ENCODE measurements at regions not wholly inside any gene's neighbourhood (a gene's known extent, or its start where the extent isn't known, plus 50 kb on each side); places are given as distances from the start of the nearest gene placed in this dataset.

DNA sequence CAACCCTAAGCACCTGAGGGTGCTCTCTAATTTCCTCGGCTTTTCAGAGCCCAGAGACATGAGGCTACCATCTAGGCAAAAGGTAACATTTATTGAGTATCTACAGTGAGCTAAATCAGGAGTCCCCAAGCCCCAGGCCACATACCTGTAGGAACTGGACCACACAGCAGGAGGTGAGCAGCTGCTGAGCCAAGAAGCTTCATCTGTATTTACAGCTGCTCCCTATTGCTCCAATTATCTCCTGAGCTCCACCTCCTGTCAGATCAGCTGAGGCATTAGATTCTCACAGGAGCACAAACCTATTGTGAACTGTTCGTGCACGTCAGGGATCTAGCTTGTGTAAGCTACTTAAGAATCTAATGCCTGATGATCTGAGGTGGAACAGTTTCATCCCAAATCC lies 70.2 kb downstream of the RND3 start:
- DNase-seq: no peak
- in situ Hi-C loops (cut with HindIII; ENCODE audit: low pct_ligation_motif_present, low pct_unique_long_range_greater_than_20kb, low sequenced_read_pairs): no loop called here

DNA sequence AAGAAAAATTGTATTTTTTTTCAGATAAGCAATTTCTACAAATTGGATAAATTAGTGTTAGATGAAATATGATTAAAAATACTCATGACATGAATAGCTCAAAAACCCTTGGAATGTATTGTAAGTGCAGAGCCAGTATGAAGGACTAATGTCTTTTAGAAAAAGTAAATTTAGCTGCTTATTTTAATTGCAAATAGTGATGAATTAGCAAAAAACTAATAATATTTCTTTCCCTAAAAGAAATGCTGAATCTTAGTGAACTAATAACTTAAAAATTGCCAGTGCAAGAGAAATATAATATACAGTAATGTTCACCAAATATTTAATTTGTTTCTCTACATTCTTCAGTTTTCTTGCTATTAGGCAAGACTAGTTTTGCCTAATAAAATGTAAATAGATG lies 72.4 kb downstream of the RND3 start:
- no peak for DNase-seq
- in situ Hi-C loops (cut with HindIII; ENCODE audit: low pct_ligation_motif_present, low pct_unique_long_range_greater_than_20kb, low sequenced_read_pairs): no loop called here

DNA sequence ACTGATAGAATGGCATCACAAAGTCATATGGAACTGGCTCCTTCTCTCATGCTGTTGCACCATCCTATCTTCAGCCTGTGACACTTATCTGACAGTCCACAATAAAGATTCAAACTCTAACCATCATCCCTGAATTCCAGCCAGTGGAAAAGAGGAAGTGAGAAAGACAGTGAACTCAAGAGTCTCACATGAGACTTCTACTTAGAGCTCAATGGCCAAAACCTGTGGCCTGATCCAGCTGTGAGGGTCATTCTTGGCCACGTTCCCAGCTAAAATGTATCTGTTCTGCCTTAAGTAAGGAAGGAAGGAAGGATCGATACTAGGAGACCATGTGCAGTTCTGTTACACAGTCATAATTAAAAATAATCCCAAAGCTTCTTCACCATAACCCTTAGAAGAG lies 73.6 kb downstream of the RND3 start:
- no peak for DNase-seq
- in situ Hi-C loops (cut with HindIII; ENCODE audit: low pct_ligation_motif_present, low pct_unique_long_range_greater_than_20kb, low sequenced_read_pairs): no loop called here

DNA sequence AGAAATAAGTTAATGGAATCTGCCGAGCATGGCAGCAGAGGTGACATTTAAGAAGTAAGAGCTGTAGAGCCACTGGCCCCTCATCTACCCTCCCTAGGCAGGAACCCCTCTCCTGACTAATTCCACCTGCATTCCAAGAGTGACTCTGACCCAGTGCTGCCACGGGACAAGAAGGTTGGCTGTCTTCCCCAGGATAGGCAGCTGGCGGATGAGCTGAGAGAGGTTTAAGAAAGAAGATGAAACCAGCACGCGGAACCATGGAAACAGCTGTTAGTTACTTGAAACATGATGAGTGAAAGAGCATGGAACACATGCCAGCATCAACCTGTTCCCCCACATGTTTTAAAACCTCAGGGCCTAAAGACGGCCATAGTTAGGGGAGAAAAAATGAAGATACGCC lies 74.1 kb downstream of the RND3 start:
- in situ Hi-C loops (cut with HindIII; ENCODE audit: low pct_ligation_motif_present, low pct_unique_long_range_greater_than_20kb, low sequenced_read_pairs): no loop called here

DNA sequence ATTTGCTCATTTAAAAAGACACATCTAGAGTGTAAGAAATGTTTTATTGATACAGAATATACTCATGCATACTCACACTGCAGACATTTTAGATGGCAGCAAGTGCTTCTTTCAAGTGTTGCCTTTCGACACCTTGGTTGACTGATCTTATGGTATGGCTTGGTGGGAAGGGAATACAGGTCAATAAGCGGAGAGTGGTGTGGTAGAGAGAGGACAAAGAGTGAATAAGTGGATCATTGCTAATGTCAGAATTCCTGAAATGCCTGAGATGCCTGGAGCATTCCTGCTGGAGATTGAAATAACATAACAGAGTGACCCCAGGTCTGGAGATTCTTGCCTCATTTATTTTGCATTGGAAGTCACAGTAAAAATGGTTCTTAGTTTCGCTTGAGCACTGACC lies 76.7 kb downstream of the RND3 start:
- in situ Hi-C loops (cut with HindIII; ENCODE audit: low pct_ligation_motif_present, low pct_unique_long_range_greater_than_20kb, low sequenced_read_pairs): no loop called here
- peak; percentile 99 for DNase-seq

More for the DNA sequence above, 74.1 kb downstream of the RND3 start:
- DNase-seq: no peak

DNA sequence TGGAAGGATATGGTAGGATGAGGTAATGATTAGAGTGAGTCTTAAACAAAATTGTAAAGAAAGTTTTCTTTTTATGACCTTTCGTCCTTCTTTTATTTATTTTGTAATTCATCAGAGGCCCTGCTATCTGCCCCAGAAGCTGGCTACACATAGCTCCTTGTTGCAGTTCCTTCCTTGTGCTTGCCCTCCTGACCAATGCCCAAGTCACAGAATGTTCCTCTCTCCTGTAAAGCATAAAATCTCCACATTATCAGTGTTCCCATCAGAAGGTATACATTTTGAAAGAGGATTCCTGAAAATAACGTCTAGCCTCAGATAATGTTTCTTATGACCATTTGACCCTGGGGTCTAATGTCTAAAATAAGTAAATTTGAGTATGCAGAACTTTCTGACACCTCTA lies 78.3 kb downstream of the RND3 start:
- in situ Hi-C loops (cut with HindIII; ENCODE audit: low pct_ligation_motif_present, low pct_unique_long_range_greater_than_20kb, low sequenced_read_pairs): no loop called here
- no peak for DNase-seq

DNA sequence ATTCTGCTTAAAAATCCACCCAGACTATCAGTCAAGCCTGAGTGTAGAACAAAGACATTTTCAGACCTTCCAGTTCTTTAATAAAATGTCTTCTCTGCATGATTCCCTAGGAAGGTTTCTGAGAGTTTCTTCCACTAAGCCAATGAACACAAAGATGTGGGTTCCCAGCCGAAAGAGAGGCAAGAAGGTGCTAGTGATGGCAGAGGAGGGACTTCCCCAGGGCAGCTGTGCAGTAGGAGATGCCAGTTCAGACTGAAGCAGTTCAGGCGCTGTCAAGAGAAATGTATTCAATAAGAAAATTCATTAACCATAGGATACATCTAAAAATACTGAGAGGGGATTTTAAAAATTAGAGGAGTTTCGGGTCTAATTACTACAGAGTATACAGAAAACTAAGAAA lies 83.3 kb downstream of the RND3 start:
- DNase-seq: peak; percentile 51
- in situ Hi-C loops (cut with HindIII; ENCODE audit: low pct_ligation_motif_present, low pct_unique_long_range_greater_than_20kb, low sequenced_read_pairs): no loop called here

DNA sequence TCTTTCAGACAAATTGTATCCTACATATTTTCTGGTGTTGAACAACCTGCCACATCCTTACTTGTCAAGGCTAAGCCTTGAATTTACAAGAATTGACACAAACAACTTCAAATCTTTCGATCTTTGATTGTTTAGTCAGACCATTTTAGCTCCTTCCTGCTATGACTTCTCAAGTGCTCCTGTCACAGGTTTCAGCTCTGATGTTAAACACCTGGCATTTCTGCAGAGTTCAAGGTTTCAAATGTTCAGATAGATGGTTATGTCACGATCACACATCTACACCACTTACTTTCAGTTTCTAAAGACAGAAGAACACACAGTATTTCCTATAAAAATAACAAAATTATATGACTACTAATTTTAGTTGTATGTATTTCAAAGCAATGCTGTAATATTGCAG lies 84.0 kb downstream of the RND3 start:
- peak; percentile 35 for DNase-seq
- in situ Hi-C loops (cut with HindIII; ENCODE audit: low pct_ligation_motif_present, low pct_unique_long_range_greater_than_20kb, low sequenced_read_pairs): no loop called here

DNA sequence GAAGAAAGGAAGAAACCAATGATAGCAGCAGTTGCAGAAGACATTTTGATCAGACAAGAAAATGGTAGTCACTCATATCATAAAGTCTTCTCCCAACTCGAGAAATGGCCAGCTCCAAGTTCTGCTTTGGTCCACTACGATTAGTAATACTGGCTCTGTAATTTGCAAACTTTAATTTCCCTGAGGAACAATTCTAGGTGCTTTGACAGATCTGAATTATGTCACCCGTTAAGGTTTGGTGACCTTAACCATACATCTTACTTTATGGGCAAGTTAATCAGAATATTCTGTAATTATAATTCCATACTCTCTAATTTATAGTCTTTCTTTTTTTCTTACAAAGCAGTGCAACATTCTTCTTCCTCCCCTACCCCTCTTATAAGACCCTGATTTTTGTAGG lies 84.5 kb downstream of the RND3 start:
- DNase-seq: no peak
- in situ Hi-C loops (cut with HindIII; ENCODE audit: low pct_ligation_motif_present, low pct_unique_long_range_greater_than_20kb, low sequenced_read_pairs): no loop called here

DNA sequence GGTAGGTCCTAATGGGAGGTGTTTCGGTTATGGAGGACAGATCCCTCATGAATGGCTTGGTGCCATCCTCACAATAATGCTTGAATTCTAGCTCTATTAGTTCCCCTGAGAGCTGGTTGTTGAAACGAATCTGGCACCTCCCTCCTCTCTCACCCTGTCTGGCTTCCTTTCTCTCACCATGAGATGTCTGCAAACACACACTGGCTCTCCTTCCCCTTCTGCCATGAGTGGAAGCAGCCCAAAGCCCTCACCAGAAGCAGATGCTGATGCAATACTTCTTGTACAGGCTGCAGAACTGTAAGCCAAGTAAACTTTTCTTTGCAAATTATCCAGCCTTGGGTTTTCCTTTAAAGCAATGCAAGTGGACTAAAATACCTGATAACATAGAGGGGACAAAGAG lies 86.6 kb downstream of the RND3 start:
- in situ Hi-C loops (cut with HindIII; ENCODE audit: low pct_ligation_motif_present, low pct_unique_long_range_greater_than_20kb, low sequenced_read_pairs): no loop called here
- DNase-seq: no peak

DNA sequence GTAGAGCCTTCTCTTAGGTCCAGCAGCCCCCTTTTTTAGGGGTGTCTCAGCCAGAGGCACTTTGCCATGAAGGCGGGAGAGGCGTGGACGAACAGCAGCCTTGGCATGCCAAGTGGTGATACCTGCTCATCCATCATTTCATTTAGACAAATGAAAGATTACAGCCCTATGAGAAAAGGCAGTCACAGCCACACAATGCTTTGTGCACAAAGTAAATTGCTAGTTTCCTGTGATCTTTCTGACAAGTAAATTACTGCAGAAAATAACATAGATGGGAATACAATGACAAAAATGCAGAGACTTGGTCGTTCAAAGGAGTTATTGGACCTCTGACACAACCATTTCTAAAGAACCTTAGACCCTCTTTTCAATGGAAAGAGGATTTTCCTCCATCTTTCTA lies 94.9 kb downstream of the RND3 start:
- no peak for DNase-seq
- in situ Hi-C loops (cut with HindIII; ENCODE audit: low pct_ligation_motif_present, low pct_unique_long_range_greater_than_20kb, low sequenced_read_pairs): no loop called here

DNA sequence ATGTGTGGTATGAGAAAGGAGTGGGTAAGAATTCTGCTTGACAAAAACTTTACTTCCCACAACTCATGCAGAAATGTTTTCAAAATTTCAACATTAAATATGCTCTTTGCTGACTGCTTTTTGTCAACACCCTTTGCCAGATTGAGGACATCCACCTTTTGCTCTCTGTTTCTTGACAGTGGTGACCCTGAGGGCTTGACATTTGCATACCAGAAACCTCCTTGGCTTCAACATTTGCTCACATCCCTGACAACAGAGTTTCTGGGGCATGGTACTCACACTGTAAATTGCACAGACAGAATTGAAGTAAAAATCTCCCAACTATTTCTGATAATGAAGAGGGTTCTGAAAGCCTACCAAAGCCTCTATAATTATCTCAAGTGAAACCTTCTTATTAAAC lies 95.7 kb downstream of the RND3 start:
- no peak for DNase-seq
- in situ Hi-C loops (cut with HindIII; ENCODE audit: low pct_ligation_motif_present, low pct_unique_long_range_greater_than_20kb, low sequenced_read_pairs): no loop called here

DNA sequence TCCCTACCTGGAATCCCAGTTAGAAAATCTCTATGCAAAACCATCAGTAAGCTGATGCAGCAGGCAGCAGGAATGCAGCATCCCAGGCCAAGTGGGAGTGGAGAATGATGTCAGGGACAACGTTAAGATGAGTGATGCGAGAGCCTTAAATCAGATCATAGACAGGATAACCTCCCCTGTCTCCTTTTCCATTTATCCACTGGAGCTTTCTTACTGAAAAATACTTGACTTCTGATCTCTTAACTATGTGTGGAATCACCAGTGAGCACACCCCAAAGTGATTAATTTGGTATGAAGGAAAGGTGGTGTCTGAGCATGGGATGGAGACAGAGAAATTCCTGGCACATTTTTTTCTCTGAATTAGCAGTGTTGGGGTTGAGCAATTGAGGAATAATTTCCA lies 98.0 kb downstream of the RND3 start:
- in situ Hi-C loops (cut with HindIII; ENCODE audit: low pct_ligation_motif_present, low pct_unique_long_range_greater_than_20kb, low sequenced_read_pairs): no loop called here
- no peak for DNase-seq

DNA sequence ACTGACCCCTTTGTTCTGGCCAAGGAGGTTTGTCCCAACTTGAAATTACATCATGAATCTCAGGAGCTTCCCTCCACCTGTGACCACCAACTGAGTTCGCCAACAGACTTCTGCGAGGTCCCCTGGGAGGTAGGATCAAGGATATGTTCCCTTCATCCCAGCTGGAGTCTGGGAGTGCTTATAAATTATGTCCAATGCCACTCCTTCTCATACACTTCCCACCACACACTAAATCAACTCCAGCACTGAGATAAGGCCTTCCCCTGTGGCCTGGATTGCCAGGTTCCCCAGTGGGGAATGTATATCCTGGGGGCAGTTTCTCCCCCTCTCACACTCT lies 99.2 kb downstream of the RND3 start:
- no peak for DNase-seq
- in situ Hi-C loops (cut with HindIII; ENCODE audit: low pct_ligation_motif_present, low pct_unique_long_range_greater_than_20kb, low sequenced_read_pairs): no loop called here

DNA sequence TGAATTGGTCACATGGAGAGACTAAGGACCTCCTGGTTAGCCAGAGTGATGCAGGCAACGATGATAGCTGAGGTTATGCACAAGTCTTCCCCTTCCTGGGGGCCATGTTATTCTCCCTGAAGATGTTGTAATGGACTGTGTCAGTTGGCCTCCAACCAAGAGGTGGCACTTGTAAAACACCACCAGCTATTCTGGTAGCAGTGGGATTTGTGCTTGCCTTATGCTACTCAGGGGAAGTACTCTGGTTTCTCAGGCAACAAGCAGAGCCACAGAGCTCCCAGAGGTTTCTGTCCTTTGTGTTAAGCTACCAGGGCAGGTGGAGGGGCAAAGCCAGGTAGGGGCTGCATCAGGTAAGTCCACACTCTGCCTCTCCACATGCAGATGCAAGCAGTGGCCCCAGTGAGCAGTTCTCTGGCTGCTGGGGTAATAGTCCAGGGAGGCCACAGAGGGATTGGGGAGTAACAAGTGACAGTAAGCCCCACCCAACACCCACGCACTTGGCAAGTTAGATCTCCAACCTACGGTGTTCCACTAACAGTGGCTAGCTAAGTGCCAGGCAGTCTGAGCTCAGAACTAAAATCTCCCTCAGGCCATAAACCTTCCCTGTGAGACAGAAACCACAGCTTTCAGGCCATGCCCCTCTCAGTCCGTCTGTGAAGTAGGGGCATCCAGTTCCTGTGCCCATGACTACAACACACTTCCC lies 99.7 kb downstream of the RND3 start:
- in situ Hi-C loops (cut with HindIII; ENCODE audit: low pct_ligation_motif_present, low pct_unique_long_range_greater_than_20kb, low sequenced_read_pairs): no loop called here
- DNase-seq: no peak

DNA sequence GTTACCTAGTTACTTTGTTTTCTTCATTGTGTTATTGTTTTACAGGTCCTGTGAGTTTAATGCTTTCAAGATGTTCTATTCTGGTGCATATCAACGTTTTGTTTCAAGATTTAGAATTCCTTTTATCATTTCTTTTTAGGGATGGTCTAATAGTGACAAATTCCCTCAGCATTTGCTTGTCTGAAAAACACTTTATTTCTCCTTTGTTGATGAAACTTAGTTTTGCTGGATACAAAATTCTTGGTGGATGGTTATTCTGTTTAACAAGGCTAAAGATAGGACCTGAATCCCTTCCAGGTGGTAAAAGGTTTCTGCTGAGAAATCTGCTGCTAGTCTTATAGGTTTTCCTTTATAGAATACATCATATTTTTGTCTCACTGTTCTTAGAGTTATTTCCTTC lies 102.3 kb downstream of the RND3 start:
- in situ Hi-C loops (cut with HindIII; ENCODE audit: low pct_ligation_motif_present, low pct_unique_long_range_greater_than_20kb, low sequenced_read_pairs): no loop called here
- DNase-seq: no peak

DNA sequence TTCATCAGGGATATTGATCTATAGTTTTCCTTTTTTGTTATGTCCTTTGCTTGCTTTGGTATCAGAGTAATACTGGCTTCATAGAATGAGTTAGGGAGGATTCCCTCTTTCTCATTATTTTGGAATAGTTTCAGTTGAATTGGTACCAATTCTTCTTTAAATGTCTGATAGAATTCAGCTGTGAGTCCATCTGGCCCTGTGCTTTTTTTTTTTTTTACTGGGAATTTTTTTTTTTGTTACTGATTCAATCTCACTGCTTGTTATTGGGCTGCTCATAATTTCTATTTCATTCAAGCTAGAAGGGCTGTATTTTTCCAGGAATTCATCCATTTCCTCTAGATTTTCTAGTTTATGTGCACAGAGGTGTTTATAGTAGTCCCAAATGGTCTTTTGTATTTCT lies 103.9 kb downstream of the RND3 start:
- in situ Hi-C loops (cut with HindIII; ENCODE audit: low pct_ligation_motif_present, low pct_unique_long_range_greater_than_20kb, low sequenced_read_pairs): no loop called here
- no peak for DNase-seq

DNA sequence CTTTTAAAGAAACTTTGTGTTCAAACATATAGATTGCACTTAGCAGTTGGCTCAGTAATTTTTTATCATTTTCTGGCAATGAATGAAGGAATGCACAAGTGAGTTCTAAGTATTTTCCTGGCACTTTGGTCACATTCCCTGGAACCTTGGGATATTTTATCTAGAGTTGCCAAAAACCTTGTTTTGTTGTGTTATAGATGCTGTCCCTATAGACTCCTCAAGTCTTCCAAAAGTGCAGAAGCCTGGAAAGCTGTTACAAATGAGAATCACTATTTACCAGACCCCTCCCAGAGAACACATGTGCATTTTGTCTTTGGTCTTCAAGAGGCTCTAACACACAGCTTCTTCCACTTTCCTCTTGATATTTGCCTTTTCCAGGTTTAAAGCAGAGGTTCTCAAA lies 108.3 kb downstream of the RND3 start:
- DNase-seq: no peak
- in situ Hi-C loops (cut with HindIII; ENCODE audit: low pct_ligation_motif_present, low pct_unique_long_range_greater_than_20kb, low sequenced_read_pairs): no loop called here

DNA sequence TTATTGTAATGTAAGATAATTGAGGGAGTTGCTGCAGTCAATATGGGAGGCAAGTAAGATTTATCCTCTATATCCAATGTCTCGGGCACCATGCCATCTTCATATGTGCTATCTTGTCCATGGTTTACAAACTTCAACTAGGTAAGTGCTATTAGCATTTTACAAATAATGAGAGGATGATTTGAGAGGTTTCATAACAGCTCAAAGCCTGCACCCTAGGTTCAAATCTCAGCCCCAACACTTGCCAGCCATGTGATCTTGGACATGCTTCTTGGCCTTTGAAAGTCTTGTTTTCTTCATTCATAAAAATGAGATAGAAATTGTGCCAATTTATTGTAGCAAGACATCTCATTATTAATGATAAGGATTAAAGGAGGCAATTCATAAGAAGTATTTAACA lies 108.8 kb downstream of the RND3 start:
- in situ Hi-C loops (cut with HindIII; ENCODE audit: low pct_ligation_motif_present, low pct_unique_long_range_greater_than_20kb, low sequenced_read_pairs): no loop called here
- DNase-seq: no peak

DNA sequence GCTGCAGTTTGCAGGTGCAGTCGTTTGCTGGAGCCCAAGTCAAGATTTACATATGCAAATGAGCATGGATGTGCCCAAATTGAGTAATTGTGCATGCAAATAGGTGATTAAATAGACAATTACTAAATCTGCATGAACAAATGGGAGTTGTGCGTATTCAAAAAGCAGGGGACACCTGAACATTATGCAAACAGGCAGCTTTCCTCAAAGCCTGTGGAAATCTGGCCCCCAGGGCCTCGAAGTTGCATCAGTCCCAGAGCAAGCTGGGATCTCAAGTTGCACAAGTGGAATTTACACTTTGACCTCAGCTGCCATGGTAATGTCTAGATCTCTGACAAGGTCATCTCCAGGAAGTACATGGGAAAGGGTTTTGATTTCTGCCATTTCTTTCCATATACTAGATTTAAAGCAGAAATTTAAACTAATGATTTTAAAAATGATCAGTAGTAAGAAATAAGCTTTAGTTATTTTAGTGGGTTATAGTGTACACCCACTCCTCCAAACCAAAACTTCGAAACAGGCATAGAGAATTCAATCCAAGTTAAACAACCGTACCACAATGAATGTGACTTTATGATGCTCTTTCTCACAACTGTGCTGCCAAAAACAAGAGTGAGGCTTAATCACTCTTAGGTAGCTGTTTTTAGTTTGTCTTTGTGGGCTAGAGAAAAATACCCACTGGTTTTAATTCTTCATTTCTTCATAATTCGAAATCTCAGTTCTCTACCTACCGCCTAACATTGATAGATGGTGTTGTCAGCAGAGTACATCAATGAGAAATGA lies 110.7 kb downstream of the RND3 start:
- DNase-seq: no peak
- in situ Hi-C loops (cut with HindIII; ENCODE audit: low pct_ligation_motif_present, low pct_unique_long_range_greater_than_20kb, low sequenced_read_pairs): no loop called here

Data from ACHN (cell line).